ENCODE measurements at regions not wholly inside any gene's neighbourhood (a gene's known extent, or its start where the extent isn't known, plus 50 kb on each side); places are given as distances from the start of the nearest gene placed in this dataset.

GRCh38 chr11:71145988-71146824 lies 106.2 kb downstream of the SHANK2 start:
- no peak for TF ChIP-seq CTCF (IDR thresholded peaks at IDR 0.05)
- TF ChIP-seq POLR2A (IDR thresholded peaks at IDR 0.05), result no peak
